Erythroblast (primary cell): ENCODE measurements at regions not wholly inside any gene's neighbourhood (a gene's known extent, or its start where the extent isn't known, plus 50 kb on each side); places are given as distances from the start of the nearest gene placed in this dataset.

Experiments used
- GATA1 ChIP-seq: IDR thresholded peaks from 2 replicates; pipeline ENCODE4 v1.6.1; 2011; ENCODE audit warnings: low read depth, mild to moderate bottlenecking, control low read depth, low read length, moderate library complexity
- POLR2A ChIP-seq: IDR thresholded peaks from 2 replicates; pipeline ENCODE4 v1.6.1; 2011; ENCODE audit warnings: mild to moderate bottlenecking, low read length

GRCh38 chr2:151028691-151029176 lies 232.9 kb downstream of the RBM43 start:
- no peak for TF ChIP-seq POLR2A
- no peak for TF ChIP-seq GATA1
